CD14-positive monocyte (primary cell): ENCODE measurements at regions not wholly inside any gene's neighbourhood (a gene's known extent, or its start where the extent isn't known, plus 50 kb on each side); places are given as distances from the start of the nearest gene placed in this dataset.

Experiments
- DNase-seq, 3 donors: peaks; one replicate each; pipeline ENCODE4 v3.0.0-alpha.2; 2011 to 2022
- H2AFZ ChIP-seq: 2 replicates; pipeline ENCODE4 v1.6.0; 2012; ENCODE audit warnings: mild to moderate bottlenecking, low read depth, low read length, inconsistent platforms; ENCODE audit not compliant: insufficient read depth, poor library complexity, severe bottlenecking
- H3K27ac ChIP-seq, 2 donors: 1 replicate in 1 of 2; 2 replicates in 1 of 2; pipeline ENCODE4 v1.5.1; 2012 to 2013; ENCODE audit warnings: low read length in 2 of 2, control low read depth in 1 of 2, inconsistent platforms in 1 of 2, low read depth in 1 of 2, mild to moderate bottlenecking in 1 of 2
- H3K27me3 ChIP-seq, 2 donors: one replicate each; pipeline versions ENCODE4 v1.6.0 to v1.6.1; 2011 to 2013; ENCODE audit warnings: low read length in 2 of 2; ENCODE audit not compliant: control insufficient read depth in 2 of 2, insufficient read depth in 2 of 2
- H3K36me3 ChIP-seq, 2 donors: replicated peaks in 1 of 2; 1 replicate in 1 of 2; 2 replicates in 1 of 2; pipeline versions ENCODE4 v1.5.1 to v1.6.1; 2012 to 2013; ENCODE audit warnings: low read length in 2 of 2, control low read depth in 1 of 2, inconsistent platforms in 1 of 2, mild to moderate bottlenecking in 1 of 2; ENCODE audit not compliant: insufficient read depth in 2 of 2, control insufficient read depth in 1 of 2
- H3K4me1 ChIP-seq, 2 donors: 1 replicate in 1 of 2; 2 replicates in 1 of 2; pipeline versions ENCODE4 v1.5.1 to v1.6.1; 2012 to 2013; ENCODE audit warnings: low read length in 2 of 2, control low read depth in 1 of 2, inconsistent platforms in 1 of 2, mild to moderate bottlenecking in 1 of 2, moderate library complexity in 1 of 2; ENCODE audit not compliant: insufficient read depth in 2 of 2, control insufficient read depth in 1 of 2
- H3K4me2 ChIP-seq: replicated peaks from 2 replicates; pipeline ENCODE3; 2012; ENCODE audit warnings: low read length, moderate library complexity, mild to moderate bottlenecking; ENCODE audit not compliant: poor library complexity, severe bottlenecking; ENCODE audit errors: extremely low read depth
- H3K4me3 ChIP-seq, 3 experiments: fragments of 200-600 bp in 1 of 3; sonication (generic) in 1 of 3; replicated peaks in 1 of 3; 1 replicate in 2 of 3; 2 replicates in 1 of 3; pipeline ENCODE4 v1.5.1; 2011 to 2013; ENCODE audit warnings: low read length in 3 of 3, mild to moderate bottlenecking in 3 of 3, control low read depth in 2 of 3, low read depth in 2 of 3, inconsistent platforms in 1 of 3, moderate library complexity in 1 of 3
- H3K79me2 ChIP-seq: 2 replicates; pipeline ENCODE4 v1.6.0; 2012; ENCODE audit warnings: mild to moderate bottlenecking, control low read depth, inconsistent platforms, low read length, moderate library complexity; ENCODE audit not compliant: insufficient read depth
- H3K9ac ChIP-seq: 2 replicates; pipeline ENCODE4 v1.6.0; 2017; ENCODE audit warnings: low read length, mild to moderate bottlenecking; ENCODE audit not compliant: insufficient read depth, poor library complexity, severe bottlenecking
- H3K9me3 ChIP-seq, 2 donors: replicated peaks in 1 of 2; 1 replicate in 1 of 2; 2 replicates in 1 of 2; pipeline versions ENCODE4 v1.5.1 to v1.6.1; 2012 to 2013; ENCODE audit warnings: low read length in 2 of 2, control low read depth in 1 of 2; ENCODE audit not compliant: control insufficient read depth in 1 of 2, insufficient read depth in 1 of 2
- H4K20me1 ChIP-seq: 2 replicates; pipeline ENCODE4 v1.6.0; 2012; ENCODE audit warnings: mild to moderate bottlenecking, low read length, control low read depth, moderate library complexity; ENCODE audit not compliant: insufficient read depth
- H3K27ac Mint-ChIP-seq, 7 donors: one replicate each; pipeline ENCODE4 v1.8.0; 2020; ENCODE audit warnings: mild to moderate bottlenecking in 7 of 7, mixed read lengths in 7 of 7, moderate library complexity in 6 of 7, inconsistent platforms in 2 of 7
- H3K27me3 Mint-ChIP-seq, 3 donors: one replicate each; pipeline ENCODE4 v1.8.0; 2021 to 2022; ENCODE audit warnings: low read depth in 3 of 3, mild to moderate bottlenecking in 3 of 3, mixed read lengths in 3 of 3, moderate library complexity in 3 of 3, inconsistent platforms in 1 of 3
- H3K36me3 Mint-ChIP-seq, 2 donors: one replicate each; pipeline ENCODE4 v1.8.0; 2020; ENCODE audit warnings: mixed read lengths in 2 of 2, inconsistent platforms in 1 of 2, mild to moderate bottlenecking in 1 of 2
- H3K4me1 Mint-ChIP-seq: one replicate; pipeline ENCODE4 v1.8.0; 2020; ENCODE audit warnings: mild to moderate bottlenecking, mixed read lengths
- H3K4me3 Mint-ChIP-seq, 2 donors: one replicate each; pipeline ENCODE4 v1.8.0; 2020; ENCODE audit warnings: mild to moderate bottlenecking in 2 of 2, mixed read lengths in 2 of 2, moderate library complexity in 1 of 2
- H3K9me3 Mint-ChIP-seq, 7 donors: one replicate each; pipeline ENCODE4 v1.8.0; 2020 to 2022; ENCODE audit warnings: mixed read lengths in 7 of 7, mild to moderate bottlenecking in 6 of 7, moderate library complexity in 6 of 7, inconsistent platforms in 2 of 7
- WGBS: methylation state at CpG from one replicate; pipeline ENCODE4 v1.1.5; 2013; ENCODE audit warnings: missing lambda C conversion rate; ENCODE audit not compliant: insufficient coverage; 5-methylcytosine and 5-hydroxymethylcytosine counted together
- intact Hi-C, 2 donors: fragments of 100-400 bp; cut with micrococcal nuclease; formaldehyde crosslinking; loops; one replicate each; pipeline versions ENCODE4 v1.15.0 to v1.15.1; 2023
- TF ChIP-seq, protein P1 (sequence below): fragments of 200-600 bp; IDR thresholded peaks from one replicate; pipeline ENCODE4 v1.8.0; 2022; ENCODE audit warnings: antibody characterized with exemption, mild to moderate bottlenecking

DNA sequence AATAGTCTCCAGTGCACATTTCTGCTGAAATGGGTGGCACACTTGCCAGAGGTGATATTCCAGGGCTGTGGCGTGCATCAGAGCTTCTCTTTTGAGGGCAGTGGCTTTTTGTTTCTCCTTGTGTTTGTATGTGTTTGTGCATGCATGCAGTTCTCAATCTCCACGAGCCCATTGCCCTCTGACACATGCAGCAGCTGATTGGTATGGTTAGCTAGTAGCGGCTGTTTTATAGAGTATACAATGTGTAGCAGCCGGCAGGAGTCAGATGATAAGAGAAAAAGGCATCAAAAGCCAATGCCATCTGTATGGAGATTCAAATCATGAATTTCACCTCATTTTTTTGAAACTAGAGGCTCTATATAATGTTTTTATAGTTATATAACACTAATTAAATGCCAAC is 616.9 kb upstream of the STXBP6 start:
- H3K27me3 ChIP-seq, result no peaks in the 10 kb centered on the region
- intact Hi-C loops, result no loop called here
- H3K9me3 Mint-ChIP-seq, result peaks cover 0 to 7% (median 2%) of the 10 kb centered on the region in 7 donors
- H3K9ac ChIP-seq, result no peak overlapping the region
- no peak overlapping the region for H3K4me2 ChIP-seq
- WGBS, result 89% methylated on average over 1 of the region's 4 CpGs
- H3K79me2 ChIP-seq, result no peaks in the 10 kb centered on the region
- no peak overlapping the region for H3K27ac ChIP-seq
- H3K27ac Mint-ChIP-seq, result no peak overlapping the region
- H3K4me3 Mint-ChIP-seq, result no peak overlapping the region
- H3K9me3 ChIP-seq, result peaks cover 0 to 4% of the 10 kb centered on the region in 2 donors
- H3K4me3 ChIP-seq, result no peak overlapping the region
- no peak overlapping the region for H2AFZ ChIP-seq
- no peaks in the 10 kb centered on the region for H4K20me1 ChIP-seq
- DNase-seq, result no peak
- H3K36me3 ChIP-seq, result no peaks in the 10 kb centered on the region
- TF ChIP-seq, protein P1, sequence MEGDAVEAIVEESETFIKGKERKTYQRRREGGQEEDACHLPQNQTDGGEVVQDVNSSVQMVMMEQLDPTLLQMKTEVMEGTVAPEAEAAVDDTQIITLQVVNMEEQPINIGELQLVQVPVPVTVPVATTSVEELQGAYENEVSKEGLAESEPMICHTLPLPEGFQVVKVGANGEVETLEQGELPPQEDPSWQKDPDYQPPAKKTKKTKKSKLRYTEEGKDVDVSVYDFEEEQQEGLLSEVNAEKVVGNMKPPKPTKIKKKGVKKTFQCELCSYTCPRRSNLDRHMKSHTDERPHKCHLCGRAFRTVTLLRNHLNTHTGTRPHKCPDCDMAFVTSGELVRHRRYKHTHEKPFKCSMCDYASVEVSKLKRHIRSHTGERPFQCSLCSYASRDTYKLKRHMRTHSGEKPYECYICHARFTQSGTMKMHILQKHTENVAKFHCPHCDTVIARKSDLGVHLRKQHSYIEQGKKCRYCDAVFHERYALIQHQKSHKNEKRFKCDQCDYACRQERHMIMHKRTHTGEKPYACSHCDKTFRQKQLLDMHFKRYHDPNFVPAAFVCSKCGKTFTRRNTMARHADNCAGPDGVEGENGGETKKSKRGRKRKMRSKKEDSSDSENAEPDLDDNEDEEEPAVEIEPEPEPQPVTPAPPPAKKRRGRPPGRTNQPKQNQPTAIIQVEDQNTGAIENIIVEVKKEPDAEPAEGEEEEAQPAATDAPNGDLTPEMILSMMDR, result no peak
- H3K4me1 Mint-ChIP-seq, result no peaks in the 10 kb centered on the region
- H3K27me3 Mint-ChIP-seq, result no peaks in the 10 kb centered on the region
- H3K4me1 ChIP-seq, result no peaks in the 10 kb centered on the region
- no peaks in the 10 kb centered on the region for H3K36me3 Mint-ChIP-seq

DNA sequence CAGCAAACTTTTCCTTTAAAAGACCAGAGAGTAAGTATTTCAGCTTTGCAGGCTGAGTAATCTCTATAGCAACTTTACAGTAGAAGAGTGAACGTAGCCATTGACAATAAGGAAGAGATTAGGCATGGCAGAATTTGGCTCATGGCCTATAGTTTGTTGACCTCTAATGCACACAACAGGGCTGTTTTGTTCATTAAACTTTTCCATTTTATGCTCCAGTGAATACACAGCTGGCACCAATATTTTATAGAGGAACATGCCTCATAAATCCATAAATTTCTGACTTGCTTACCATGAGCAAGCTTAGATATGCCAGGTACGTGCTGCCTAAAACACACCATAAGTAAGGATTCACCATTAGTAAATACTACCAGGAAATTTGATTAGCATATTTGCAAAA is 609.0 kb upstream of the STXBP6 start:
- no peaks in the 10 kb centered on the region for H3K27me3 ChIP-seq
- H3K4me3 Mint-ChIP-seq, result no peak overlapping the region
- H4K20me1 ChIP-seq, result no peaks in the 10 kb centered on the region
- no peaks in the 10 kb centered on the region for H3K36me3 ChIP-seq
- no peaks in the 10 kb centered on the region for H3K4me1 Mint-ChIP-seq
- H3K27ac Mint-ChIP-seq, result no peak overlapping the region
- H3K4me1 ChIP-seq, result no peaks in the 10 kb centered on the region
- no peak overlapping the region for H3K9ac ChIP-seq
- WGBS, result 100% methylated on average over 2 of the region's 2 CpGs
- H3K79me2 ChIP-seq, result no peaks in the 10 kb centered on the region
- intact Hi-C loops, result no loop called here
- DNase-seq, result no peak
- H3K4me2 ChIP-seq, result no peak overlapping the region
- no peaks in the 10 kb centered on the region for H3K27me3 Mint-ChIP-seq
- no peaks in the 10 kb centered on the region for H3K36me3 Mint-ChIP-seq
- no peaks in the 10 kb centered on the region for H3K9me3 ChIP-seq
- TF ChIP-seq, protein P1, result no peak
- no peak overlapping the region for H3K27ac ChIP-seq
- no peak overlapping the region for H3K4me3 ChIP-seq
- H2AFZ ChIP-seq, result no peak overlapping the region
- H3K9me3 Mint-ChIP-seq, result peaks cover 0 to 9% (median 2%) of the 10 kb centered on the region in 7 donors
